Fibroblast of peridontal ligament (primary cell): ENCODE measurements at regions not wholly inside any gene's neighbourhood (a gene's known extent, or its start where the extent isn't known, plus 50 kb on each side); places are given as distances from the start of the nearest gene placed in this dataset.

ENCODE experiments used
- DNase-seq: peaks from one replicate; pipeline ENCODE4 v3.0.0-alpha.2; 2010; ENCODE audit errors: extremely low read depth

DNA sequence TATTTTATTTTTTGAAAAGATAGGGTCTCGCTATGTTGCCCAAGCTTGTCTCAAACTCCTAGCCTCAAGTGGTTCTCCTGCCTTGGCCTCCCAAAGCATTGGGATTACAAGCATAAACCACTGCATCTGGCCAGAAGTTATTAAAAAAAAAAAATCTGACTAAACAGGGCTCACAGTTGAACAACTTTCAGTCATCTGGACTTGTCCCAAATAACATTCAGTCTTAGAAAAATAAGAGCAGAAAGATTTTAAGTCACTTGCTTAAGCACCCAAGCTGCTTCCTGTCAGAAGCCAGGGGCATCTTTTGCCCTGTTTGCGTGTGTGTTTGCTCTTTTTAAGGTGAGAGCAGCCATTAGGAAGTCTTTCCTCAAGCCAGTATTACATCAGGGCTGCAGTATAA, 286.8 kb downstream of the LMO4 start:
- DNase-seq = no peak

- no peak for DNase-seq
Observed at GRCh38 chr1:87615901-87616300, 287.2 kb downstream of the LMO4 start.

DNA sequence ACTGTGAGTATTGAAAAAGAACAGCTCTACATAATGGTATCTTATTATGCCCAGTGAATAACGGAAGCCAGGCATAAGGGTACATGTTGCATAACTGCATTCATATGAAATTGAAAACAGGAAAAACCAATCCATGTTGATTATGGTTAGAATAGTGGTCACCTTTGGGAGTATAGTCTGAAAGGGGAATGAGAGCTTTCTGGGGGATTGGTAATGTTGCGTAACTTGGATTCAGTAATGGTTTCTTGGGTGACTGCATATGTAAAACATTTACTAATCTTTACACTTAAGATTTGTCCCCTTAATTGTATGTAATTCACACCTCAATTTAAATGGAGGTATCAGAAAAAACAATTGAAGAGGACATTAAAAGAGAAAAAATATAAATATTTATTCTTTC, 292.1 kb downstream of the LMO4 start:
- no peak for DNase-seq

DNA sequence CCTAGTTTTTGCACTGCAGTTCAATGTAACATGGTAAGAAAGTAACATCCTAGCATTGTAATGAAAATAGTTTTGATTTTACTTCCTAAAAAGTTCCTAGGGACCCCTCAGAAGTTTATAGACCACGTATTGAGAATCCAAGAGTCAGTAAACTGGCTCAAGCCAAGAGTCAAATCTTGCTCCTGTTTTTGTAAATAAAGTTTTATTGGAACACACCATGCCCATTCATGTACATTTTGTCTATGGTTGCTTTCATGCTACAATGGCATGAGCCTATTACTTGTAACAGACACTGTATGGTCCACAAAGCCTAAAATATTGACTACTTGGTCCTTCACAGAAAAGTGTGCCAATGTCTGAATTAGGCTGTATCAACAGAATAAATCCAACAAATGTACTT, 301.0 kb downstream of the LMO4 start:
- DNase-seq = no peak

DNA sequence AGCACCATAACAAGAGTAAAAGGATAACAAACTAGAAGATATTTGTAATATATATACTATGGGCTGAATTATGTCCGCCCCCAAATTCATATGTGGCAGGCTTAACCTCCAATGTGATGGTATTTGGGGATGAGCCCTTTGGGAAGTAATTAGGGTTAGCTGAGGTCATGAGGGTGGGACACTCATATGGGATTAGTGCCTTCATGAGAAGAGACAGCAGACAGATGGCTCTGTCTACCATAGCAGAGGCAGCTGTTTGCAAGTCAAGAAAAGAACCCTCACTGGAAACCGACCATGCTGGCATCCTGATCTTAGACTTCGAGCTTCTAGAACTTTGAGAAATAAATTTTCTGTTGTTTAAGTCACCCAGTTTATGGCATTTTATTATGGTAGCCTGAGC, 303.6 kb downstream of the LMO4 start:
- no peak for DNase-seq

- no peak for DNase-seq
Observed at GRCh38 chr1:87636198-87636892, 307.7 kb downstream of the LMO4 start.

GRCh38 chr1:87638636-87639035, 310.0 kb downstream of the LMO4 start:
- no peak for DNase-seq

DNA sequence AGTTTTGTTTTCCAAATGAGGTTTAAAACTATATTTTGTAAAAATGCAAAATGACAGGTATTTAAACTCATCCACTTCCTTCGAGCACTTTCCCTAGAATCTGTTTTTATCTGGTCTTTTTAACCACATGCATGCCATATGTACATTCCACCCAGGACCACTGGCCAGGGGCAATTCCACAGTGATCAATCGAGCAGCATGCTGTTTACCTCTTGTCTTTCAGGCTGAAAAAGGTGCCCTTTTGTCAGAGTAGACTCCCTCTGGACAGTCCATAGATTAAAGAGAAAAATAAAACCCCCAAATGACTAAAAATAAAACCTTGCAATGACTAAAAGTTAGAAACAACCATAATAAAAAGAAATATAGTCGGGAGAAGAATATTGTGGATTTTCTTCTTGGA, 313.3 kb downstream of the LMO4 start:
- DNase-seq = no peak

GRCh38 chr1:87642581-87643221, 314.0 kb downstream of the LMO4 start:
- DNase-seq = no peak

DNA sequence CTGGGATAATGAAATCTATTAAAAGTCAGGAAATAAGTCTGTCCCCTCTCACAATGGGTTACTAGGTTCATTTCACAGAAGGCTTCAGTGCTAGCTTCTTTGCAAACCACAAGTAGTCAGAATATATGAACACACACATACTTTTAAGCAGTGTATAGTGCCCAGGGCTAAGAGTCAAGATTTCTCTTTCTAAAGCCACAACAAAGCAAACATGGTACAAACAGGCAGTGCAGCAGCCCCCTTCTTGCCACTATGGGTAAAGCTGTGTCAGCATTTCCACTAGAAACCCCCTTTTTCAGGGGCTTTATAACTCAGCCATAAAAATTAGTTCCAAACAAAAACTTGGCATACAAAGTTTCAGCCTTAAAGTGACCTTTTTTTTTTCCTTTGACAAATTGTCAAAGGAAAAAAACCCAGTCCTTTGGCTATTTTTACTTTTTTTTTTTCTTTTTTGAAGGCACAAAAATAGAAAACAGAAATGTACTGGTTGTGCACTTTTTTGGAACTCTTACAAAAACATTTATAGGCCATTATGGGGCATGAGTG, 315.4 kb downstream of the LMO4 start:
- DNase-seq = no peak

GRCh38 chr1:87644579-87645190, 316.0 kb downstream of the LMO4 start:
- DNase-seq = no peak

GRCh38 chr1:87647430-87648177, 318.9 kb downstream of the LMO4 start:
- DNase-seq = no peak

GRCh38 chr1:87648323-87649119, 319.8 kb downstream of the LMO4 start:
- DNase-seq = no peak

GRCh38 chr1:87650306-87650705, 321.6 kb downstream of the LMO4 start:
- DNase-seq = no peak

DNA sequence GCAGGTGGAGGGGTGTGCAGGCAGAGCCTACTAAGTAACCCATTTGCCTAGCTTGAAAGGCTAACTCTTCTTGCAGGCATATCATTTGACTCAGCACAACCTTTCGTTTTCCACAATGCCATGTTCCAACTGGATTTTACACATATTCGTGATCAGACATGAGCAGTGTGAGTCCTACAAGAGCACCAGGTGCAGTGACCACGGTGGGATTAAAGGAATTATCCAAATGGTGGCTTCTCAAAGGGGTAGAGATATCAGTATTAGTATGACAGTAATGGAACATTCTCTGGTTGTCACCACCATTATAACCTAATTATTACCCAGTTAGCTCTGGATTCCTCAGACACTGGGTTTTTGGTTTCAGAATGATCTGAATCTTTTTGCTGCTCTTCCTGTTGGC, 323.5 kb downstream of the LMO4 start:
- DNase-seq = no peak

DNA sequence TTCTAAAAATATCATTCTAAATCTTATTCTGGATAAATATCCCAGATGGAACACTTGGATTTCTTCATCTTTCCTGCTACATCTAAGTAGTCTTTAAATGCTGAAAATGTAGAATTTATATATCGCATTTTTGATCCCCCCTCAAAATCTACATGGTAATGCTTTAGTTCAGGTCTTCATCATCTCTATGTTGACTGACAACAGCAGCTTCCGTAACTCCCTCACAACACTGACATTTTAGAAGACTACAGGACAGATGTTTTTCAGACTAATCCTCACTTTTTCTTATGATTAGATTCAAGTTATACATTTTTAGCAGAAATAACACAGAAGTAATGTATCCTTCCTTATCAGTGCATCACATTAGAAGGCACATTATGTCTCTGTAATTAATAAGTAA, 336.5 kb downstream of the LMO4 start:
- no peak for DNase-seq

GRCh38 chr1:87666681-87667080, 338.0 kb downstream of the LMO4 start:
- no peak for DNase-seq

GRCh38 chr1:87669674-87670073, 341.0 kb downstream of the LMO4 start:
- no peak for DNase-seq

DNA sequence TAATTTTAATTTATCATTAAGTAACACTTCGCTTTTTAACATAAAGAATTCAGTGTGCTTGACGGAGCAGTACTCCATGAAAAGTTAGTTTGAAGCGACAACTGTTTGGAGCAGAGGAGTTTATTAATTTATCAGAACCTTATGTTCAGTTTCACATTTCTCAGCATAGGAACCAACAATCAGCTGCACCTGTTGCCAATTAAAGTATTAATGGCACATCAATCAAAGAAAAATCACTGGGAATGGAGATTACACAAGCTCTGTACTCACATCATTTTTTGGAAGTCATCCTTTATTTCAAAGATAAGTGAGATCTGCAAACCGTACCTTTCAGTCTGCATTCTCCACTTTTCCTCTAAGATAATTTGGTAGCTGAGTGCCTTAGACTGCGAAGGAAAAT, 344.6 kb downstream of the LMO4 start:
- DNase-seq = no peak

- no peak for DNase-seq
Observed at GRCh38 chr1:87673748-87674147, 345.1 kb downstream of the LMO4 start.

- no peak for DNase-seq
Observed at GRCh38 chr1:87674791-87675190, 346.1 kb downstream of the LMO4 start.

DNA sequence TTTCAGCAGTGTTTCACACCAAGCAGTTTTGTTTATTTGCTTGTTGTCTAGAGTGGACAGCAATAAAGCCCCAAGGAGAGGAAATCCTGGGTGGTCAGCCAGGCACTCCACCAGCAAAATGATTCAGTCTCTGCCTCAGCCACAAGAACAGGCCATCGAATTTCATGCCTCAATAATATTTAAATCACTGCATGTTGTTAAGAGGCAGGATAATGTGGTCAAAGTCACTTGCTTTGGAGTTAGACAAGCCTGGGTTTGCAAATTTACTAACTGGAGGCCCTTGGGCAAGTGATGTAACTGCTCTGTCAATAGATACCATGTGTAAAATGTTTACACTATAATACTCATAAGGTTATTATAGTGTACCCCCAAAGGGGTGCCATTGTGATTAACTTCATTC, 349.6 kb downstream of the LMO4 start:
- DNase-seq = no peak
